ENCODE measurements at regions not wholly inside any gene's neighbourhood (a gene's known extent, or its start where the extent isn't known, plus 50 kb on each side); places are given as distances from the start of the nearest gene placed in this dataset.

- DNase-seq: no peak
- TF ChIP-seq CTCF (IDR thresholded peaks at IDR 0.05): no peak
- Mint-ChIP-seq H3K9me3 (peaks cover 24% of the 10 kb centered on the region), H3K4me1 (ENCODE audit: low read depth) (no peaks in the 10 kb centered on the region), H3K36me3 (ENCODE audit: low read depth) (no peaks in the 10 kb centered on the region), H3K27me3 (ENCODE audit: insufficient read depth) (no peaks in the 10 kb centered on the region), H3K27ac (no peak overlapping the region), H3K4me3 (no peak overlapping the region)
These were observed 114.6 kb upstream of the CNTNAP2 start for GRCh38 chr7:146002008-146002407.

GRCh38 chr7:146000882-146001281 lies 115.7 kb upstream of the CNTNAP2 start:
- TF ChIP-seq CTCF (IDR thresholded peaks at IDR 0.05): no peak
- H3K4me1 Mint-ChIP-seq (ENCODE audit: low read depth): no peaks in the 10 kb centered on the region
- no peaks in the 10 kb centered on the region for H3K36me3 Mint-ChIP-seq (ENCODE audit: low read depth)
- peaks cover 24% of the 10 kb centered on the region for H3K9me3 Mint-ChIP-seq
- DNase-seq: no peak
- no peak overlapping the region for H3K4me3 Mint-ChIP-seq
- H3K27me3 Mint-ChIP-seq (ENCODE audit: insufficient read depth): no peaks in the 10 kb centered on the region
- no peak overlapping the region for H3K27ac Mint-ChIP-seq

DNA sequence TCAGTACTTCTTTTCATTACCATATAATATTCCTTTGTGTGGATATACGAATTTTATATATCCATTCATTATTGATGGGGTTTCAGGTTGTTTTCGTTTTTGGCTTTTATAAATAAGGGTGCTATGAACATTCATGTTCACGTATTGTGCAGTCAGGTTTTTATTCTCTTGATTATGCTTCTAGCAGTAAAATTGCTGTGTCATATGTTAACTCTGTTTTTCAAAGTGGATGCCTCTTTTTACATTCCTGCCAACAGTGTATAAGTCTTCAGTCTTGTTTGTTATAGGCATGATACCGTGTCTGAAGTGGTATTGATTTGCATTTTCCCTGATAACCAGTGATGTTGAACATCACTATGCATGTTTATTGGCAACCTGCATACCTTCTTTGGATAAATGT lies 127.1 kb upstream of the CNTNAP2 start:
- no peaks in the 10 kb centered on the region for H3K27me3 Mint-ChIP-seq (ENCODE audit: insufficient read depth)
- H3K9me3 Mint-ChIP-seq: peaks cover 28% of the 10 kb centered on the region
- no peak overlapping the region for H3K27ac Mint-ChIP-seq
- no peaks in the 10 kb centered on the region for H3K4me1 Mint-ChIP-seq (ENCODE audit: low read depth)
- no peaks in the 10 kb centered on the region for H3K36me3 Mint-ChIP-seq (ENCODE audit: low read depth)
- no peak for TF ChIP-seq CTCF (IDR thresholded peaks at IDR 0.05)
- no peak overlapping the region for H3K4me3 Mint-ChIP-seq
- DNase-seq: no peak

- TF ChIP-seq CTCF (IDR thresholded peaks at IDR 0.05): no peak
- Mint-ChIP-seq H3K36me3 (ENCODE audit: low read depth) (no peaks in the 10 kb centered on the region), H3K4me1 (ENCODE audit: low read depth) (no peaks in the 10 kb centered on the region), H3K27ac (no peak overlapping the region), H3K4me3 (no peak overlapping the region), H3K9me3 (peaks cover 39% of the 10 kb centered on the region), H3K27me3 (ENCODE audit: insufficient read depth) (no peaks in the 10 kb centered on the region)
- no peak for DNase-seq
These were observed 130.2 kb upstream of the CNTNAP2 start for GRCh38 chr7:145986248-145986874.

- DNase-seq: no peak
- peaks cover 36% of the 10 kb centered on the region for H3K9me3 Mint-ChIP-seq
- H3K4me3 Mint-ChIP-seq: no peak overlapping the region
- no peak overlapping the region for H3K27ac Mint-ChIP-seq
- H3K4me1 Mint-ChIP-seq (ENCODE audit: low read depth): no peaks in the 10 kb centered on the region
- TF ChIP-seq CTCF (IDR thresholded peaks at IDR 0.05): no peak
- H3K36me3 Mint-ChIP-seq (ENCODE audit: low read depth): no peaks in the 10 kb centered on the region
- H3K27me3 Mint-ChIP-seq (ENCODE audit: insufficient read depth): no peaks in the 10 kb centered on the region
These were observed 137.8 kb upstream of the CNTNAP2 start for GRCh38 chr7:145978769-145979168.

- Mint-ChIP-seq H3K4me3 (no peak overlapping the region), H3K36me3 (ENCODE audit: low read depth) (no peaks in the 10 kb centered on the region), H3K27ac (no peak overlapping the region), H3K4me1 (ENCODE audit: low read depth) (no peaks in the 10 kb centered on the region), H3K9me3 (peaks cover 32% of the 10 kb centered on the region), H3K27me3 (ENCODE audit: insufficient read depth) (no peaks in the 10 kb centered on the region)
- no peak for DNase-seq
- no peak for TF ChIP-seq CTCF (IDR thresholded peaks at IDR 0.05)
These were observed 156.6 kb upstream of the CNTNAP2 start for GRCh38 chr7:145959981-145960380.

Data from HFFc6 (cell line).